H1 (cell line): ENCODE measurements at regions not wholly inside any gene's neighbourhood (a gene's known extent, or its start where the extent isn't known, plus 50 kb on each side); places are given as distances from the start of the nearest gene placed in this dataset.

Source experiments
- FOSL1 ChIP-seq: IDR thresholded peaks from 2 replicates; pipeline ENCODE4 v1.6.1; 2011; ENCODE audit warnings: mild to moderate bottlenecking, low read depth, low read length, moderate library complexity; ENCODE audit not compliant: insufficient read depth
- SP2 ChIP-seq: IDR thresholded peaks from 2 replicates; pipeline ENCODE4 v1.6.1; 2012; ENCODE audit warnings: mild to moderate bottlenecking, low read length, inconsistent platforms
- TEAD4 ChIP-seq: IDR thresholded peaks from 2 replicates; pipeline ENCODE4 v1.6.1; 2012; ENCODE audit warnings: low read depth, low read length, inconsistent platforms, mixed read lengths

DNA sequence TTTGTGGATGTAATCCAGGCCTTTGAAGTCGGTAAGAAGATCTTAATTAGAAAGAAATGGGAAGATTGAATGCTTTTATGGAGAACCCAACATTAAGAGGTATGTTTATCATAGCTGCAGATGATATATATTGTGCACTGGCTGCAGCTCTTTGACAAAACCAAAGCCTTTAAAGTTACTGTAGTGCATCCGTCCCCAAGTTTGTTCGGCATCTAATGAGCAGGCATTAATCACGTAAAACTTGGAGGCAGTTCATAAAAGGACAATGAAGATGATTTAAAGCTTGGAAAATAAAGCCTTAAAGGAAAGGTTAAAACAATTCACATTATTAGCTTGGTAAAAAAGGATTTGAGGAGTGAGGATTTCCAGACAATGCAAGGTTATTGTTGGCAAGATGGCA, 150.8 kb upstream of the ARX start (continued):
- TF ChIP-seq TEAD4 (no peak), SP2 (no peak), FOSL1 (no peak)
- TF ChIP-seq, all 59 proteins: peak for 0
